ENCODE measurements at regions not wholly inside any gene's neighbourhood (a gene's known extent, or its start where the extent isn't known, plus 50 kb on each side); places are given as distances from the start of the nearest gene placed in this dataset.

- H2AFZ ChIP-seq (ENCODE audit: low read depth) = no peak overlapping the region
Observed at GRCh38 chr14:89573399-89573657, 156.3 kb upstream of the FOXN3 start.

GRCh38 chr14:89572596-89573398 is 155.8 kb upstream of the FOXN3 start:
- Histone ChIP-seq H2AFZ (ENCODE audit: low read depth) (no peak overlapping the region), H3K4me2 (no peak overlapping the region), H3K9ac (no peak overlapping the region), H3K79me2 (ENCODE audit: insufficient read depth, low read depth) (no peaks in the 10 kb centered on the region), H3K27ac (no peak overlapping the region), H4K20me1 (ENCODE audit: insufficient read depth) (no peaks in the 10 kb centered on the region), H3K4me1 (ENCODE audit: low read depth, poor library complexity, severe bottlenecking) (no peaks in the 10 kb centered on the region), H3K4me3 (IDR thresholded peaks at IDR 0.05; ENCODE audit: insufficient read depth, low read depth, low read length) (no peak overlapping the region), H3K27me3 (ENCODE audit: insufficient read depth, low read depth) (no peaks in the 10 kb centered on the region), H3K36me3 (ENCODE audit: insufficient read depth) (no peaks in the 10 kb centered on the region)
- no peak for TF ChIP-seq CTCF (conservative IDR thresholded peaks at IDR 0.05; ENCODE audit: low read depth, low read length)

More at GRCh38 chr14:89573399-89573657, 156.3 kb upstream of the FOXN3 start:
- Histone ChIP-seq H3K79me2 (ENCODE audit: insufficient read depth, low read depth) (no peaks in the 10 kb centered on the region), H4K20me1 (ENCODE audit: insufficient read depth) (no peaks in the 10 kb centered on the region), H3K9ac (no peak overlapping the region), H3K4me2 (no peak overlapping the region), H3K36me3 (ENCODE audit: insufficient read depth) (no peaks in the 10 kb centered on the region), H3K4me3 (IDR thresholded peaks at IDR 0.05; ENCODE audit: insufficient read depth, low read depth, low read length) (no peak overlapping the region), H3K4me1 (ENCODE audit: low read depth, poor library complexity, severe bottlenecking) (no peaks in the 10 kb centered on the region), H3K27ac (no peak overlapping the region), H3K27me3 (ENCODE audit: insufficient read depth, low read depth) (no peaks in the 10 kb centered on the region)
- TF ChIP-seq CTCF (conservative IDR thresholded peaks at IDR 0.05; ENCODE audit: low read depth, low read length) = no peak

- no peak overlapping the region for H3K4me3 ChIP-seq (IDR thresholded peaks at IDR 0.05; ENCODE audit: insufficient read depth, low read depth, low read length)
- TF ChIP-seq CTCF (conservative IDR thresholded peaks at IDR 0.05; ENCODE audit: low read depth, low read length) = no peak
- no peaks in the 10 kb centered on the region for H3K27me3 ChIP-seq (ENCODE audit: insufficient read depth, low read depth)
Observed at GRCh38 chr14:89571491-89571890, 154.5 kb upstream of the FOXN3 start.

GRCh38 chr14:89566644-89567415 is 149.8 kb upstream of the FOXN3 start:
- Histone ChIP-seq H2AFZ (ENCODE audit: low read depth) (no peak overlapping the region), H3K4me3 (IDR thresholded peaks at IDR 0.05; ENCODE audit: insufficient read depth, low read depth, low read length) (no peak overlapping the region)
- TF ChIP-seq CTCF (conservative IDR thresholded peaks at IDR 0.05; ENCODE audit: low read depth, low read length) = no peak

More at GRCh38 chr14:89571491-89571890, 154.5 kb upstream of the FOXN3 start:
- Histone ChIP-seq H4K20me1 (ENCODE audit: insufficient read depth) (no peaks in the 10 kb centered on the region), H3K27ac (no peak overlapping the region), H3K9ac (no peak overlapping the region), H3K4me2 (no peak overlapping the region), H3K4me1 (ENCODE audit: low read depth, poor library complexity, severe bottlenecking) (no peaks in the 10 kb centered on the region), H3K36me3 (ENCODE audit: insufficient read depth) (no peaks in the 10 kb centered on the region), H3K79me2 (ENCODE audit: insufficient read depth, low read depth) (no peaks in the 10 kb centered on the region), H2AFZ (ENCODE audit: low read depth) (no peak overlapping the region)

More at GRCh38 chr14:89566644-89567415, 149.8 kb upstream of the FOXN3 start:
- no peaks in the 10 kb centered on the region for H4K20me1 ChIP-seq (ENCODE audit: insufficient read depth)
- no peak overlapping the region for H3K27ac ChIP-seq
- no peak overlapping the region for H3K9ac ChIP-seq
- H3K36me3 ChIP-seq (ENCODE audit: insufficient read depth) = no peaks in the 10 kb centered on the region
- H3K4me1 ChIP-seq (ENCODE audit: low read depth, poor library complexity, severe bottlenecking) = no peaks in the 10 kb centered on the region
- no peak overlapping the region for H3K4me2 ChIP-seq
- H3K27me3 ChIP-seq (ENCODE audit: insufficient read depth, low read depth) = no peaks in the 10 kb centered on the region
- H3K79me2 ChIP-seq (ENCODE audit: insufficient read depth, low read depth) = no peaks in the 10 kb centered on the region
